Naive thymus-derived CD4-positive, alpha-beta T cell (primary cell): ENCODE measurements at regions not wholly inside any gene's neighbourhood (a gene's known extent, or its start where the extent isn't known, plus 50 kb on each side); places are given as distances from the start of the nearest gene placed in this dataset.

ENCODE experiments used
- ATAC-seq: fragments of 150-1000 bp; cut with Tn5 transposase; 2 replicates; pipeline ENCODE4 v1.10.0; 2021; ENCODE audit warnings: mild to moderate bottlenecking, moderate library complexity
- CTCF ChIA-PET: fragments of 350-600 bp; sonication (Branson Sonifier 250); formaldehyde crosslinking; loops from one replicate; lab custom pipeline; 2021; ENCODE audit warnings: antibody characterized with exemption; lab: Charles Lee
- POLR2A ChIA-PET: fragments of 350-600 bp; sonication (Branson Sonifier 250); formaldehyde crosslinking; loops from one replicate; lab custom pipeline; 2021; ENCODE audit warnings: antibody characterized with exemption, inconsistent platforms; lab: Charles Lee
- DNase-seq, 9 donors: peaks; one replicate each; pipeline versions ENCODE4 v3.0.0 to v3.0.0-alpha.2; 2020 to 2022; ENCODE audit warnings: mixed read lengths in 1 of 9
- H3K27ac ChIP-seq: one replicate; pipeline ENCODE4 v1.7.0; 2013; ENCODE audit warnings: mild to moderate bottlenecking, low read depth, low read length, moderate library complexity
- H3K27me3 ChIP-seq, 2 donors: one replicate each; pipeline ENCODE4 v1.7.0; 2013; ENCODE audit warnings: low read length in 2 of 2, mild to moderate bottlenecking in 2 of 2, moderate library complexity in 2 of 2; ENCODE audit not compliant: control insufficient read depth in 2 of 2, insufficient read depth in 2 of 2
- H3K36me3 ChIP-seq, 3 experiments: 1 replicate in 2 of 3; 2 replicates in 1 of 3; pipeline ENCODE4 v1.7.0; 2013; ENCODE audit warnings: low read length in 3 of 3, mild to moderate bottlenecking in 3 of 3, moderate library complexity in 1 of 3; ENCODE audit not compliant: insufficient read depth in 3 of 3, control insufficient read depth in 2 of 3
- H3K4me1 ChIP-seq, 2 donors: one replicate each; pipeline ENCODE4 v1.7.0; 2013; ENCODE audit warnings: low read length in 2 of 2, mild to moderate bottlenecking in 2 of 2, moderate library complexity in 1 of 2; ENCODE audit not compliant: control insufficient read depth in 2 of 2, insufficient read depth in 2 of 2
- H3K4me3 ChIP-seq: 2 replicates; pipeline ENCODE4 v1.7.0; 2013; ENCODE audit warnings: mild to moderate bottlenecking, low read length
- H3K9me3 ChIP-seq, 3 experiments: 1 replicate in 2 of 3; 2 replicates in 1 of 3; pipeline ENCODE4 v1.7.0; 2013; ENCODE audit warnings: low read length in 3 of 3; ENCODE audit not compliant: control insufficient read depth in 2 of 3
- H3K27ac Mint-ChIP-seq, 9 donors: one replicate each; pipeline ENCODE4 v1.8.0; 2020 to 2022; ENCODE audit warnings: mixed read lengths in 9 of 9, mild to moderate bottlenecking in 8 of 9, moderate library complexity in 5 of 9, inconsistent platforms in 2 of 9
- H3K27me3 Mint-ChIP-seq, 5 donors: one replicate each; pipeline ENCODE4 v1.8.0; 2021 to 2022; ENCODE audit warnings: mixed read lengths in 5 of 5, mild to moderate bottlenecking in 1 of 5
- H3K36me3 Mint-ChIP-seq, 5 donors: one replicate each; pipeline ENCODE4 v1.8.0; 2020 to 2022; ENCODE audit warnings: mixed read lengths in 5 of 5, mild to moderate bottlenecking in 3 of 5, inconsistent platforms in 1 of 5
- H3K4me1 Mint-ChIP-seq, 7 donors: one replicate each; pipeline ENCODE4 v1.8.0; 2020 to 2022; ENCODE audit warnings: mixed read lengths in 7 of 7, mild to moderate bottlenecking in 3 of 7, inconsistent platforms in 1 of 7
- H3K4me3 Mint-ChIP-seq, 10 donors: one replicate each; pipeline ENCODE4 v1.8.0; 2020 to 2022; ENCODE audit warnings: mild to moderate bottlenecking in 10 of 10, mixed read lengths in 10 of 10, moderate library complexity in 6 of 10, inconsistent platforms in 2 of 10
- H3K9me3 Mint-ChIP-seq, 11 donors: one replicate each; pipeline ENCODE4 v1.8.0; 2020 to 2022; ENCODE audit warnings: mixed read lengths in 11 of 11, mild to moderate bottlenecking in 4 of 11, inconsistent platforms in 1 of 11, moderate library complexity in 1 of 11
- intact Hi-C, 2 donors: fragments of 100-400 bp; cut with micrococcal nuclease; formaldehyde crosslinking; loops; one replicate each; pipeline ENCODE4 v1.15.1; 2023

DNA sequence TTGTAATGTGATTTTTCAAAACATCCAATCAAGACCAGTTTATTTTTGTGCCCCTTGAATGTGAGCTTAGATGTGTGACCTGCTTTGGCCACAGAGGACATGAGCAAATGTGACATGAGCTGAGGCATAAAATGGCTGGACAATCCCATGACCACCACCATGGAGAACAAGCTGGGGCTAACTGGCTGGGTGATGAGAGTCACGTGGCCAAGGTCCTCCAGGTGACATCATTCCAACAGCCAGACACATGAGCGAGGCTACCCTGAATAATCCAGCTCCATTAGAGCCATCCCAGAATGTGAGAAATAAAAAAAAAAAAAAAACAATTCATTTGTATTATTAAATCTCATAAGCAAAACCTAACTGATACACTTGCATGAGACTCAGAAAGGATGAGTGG, 90.4 kb upstream of the LDB2 start:
- DNase-seq = no peak
- no peak overlapping the region for H3K27ac Mint-ChIP-seq
- H3K4me1 ChIP-seq = no peaks in the 10 kb centered on the region

DNA sequence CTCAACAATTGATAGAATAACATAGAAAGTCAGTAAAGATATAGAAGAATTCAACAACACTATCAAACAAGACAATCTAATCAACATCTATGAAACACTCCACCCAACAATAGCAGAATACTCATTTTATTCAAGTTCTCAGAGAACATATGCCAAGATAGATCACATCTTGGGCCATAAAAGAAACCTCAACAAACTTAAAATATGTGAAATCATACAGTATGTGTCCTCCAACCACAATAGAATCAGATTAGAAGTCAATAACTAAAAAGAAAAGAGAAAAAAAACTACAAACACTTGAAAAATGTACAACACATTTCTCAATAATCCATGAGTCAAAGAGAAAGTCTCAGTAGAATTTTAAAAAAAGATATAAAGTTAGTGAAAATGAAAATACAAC, 78.6 kb upstream of the LDB2 start:
- intact Hi-C loops = no loop called here
- Histone ChIP-seq H3K4me3 (no peak overlapping the region), H3K27ac (no peak overlapping the region), H3K4me1 (no peaks in the 10 kb centered on the region), H3K27me3 (peaks cover 0 to 3% of the 10 kb centered on the region in 2 donors), H3K9me3 (no peaks in the 10 kb centered on the region), H3K36me3 (no peaks in the 10 kb centered on the region)
- Mint-ChIP-seq H3K27me3 (peaks cover 0 to 25% (median 18%) of the 10 kb centered on the region in 5 donors), H3K36me3 (no peaks in the 10 kb centered on the region), H3K4me3 (no peak overlapping the region), H3K9me3 (peaks cover 0 to 2% (median 0%) of the 10 kb centered on the region in 11 donors), H3K4me1 (peaks cover 0 to 2% (median 0%) of the 10 kb centered on the region in 7 donors), H3K27ac (no peak overlapping the region)
- DNase-seq (no peak), ATAC-seq (no peak)
- ChIA-PET CTCF (no interaction called here), POLR2A (no interaction called here)

More for the DNA sequence above, 90.4 kb upstream of the LDB2 start:
- H3K27ac ChIP-seq = no peak overlapping the region
- no peak overlapping the region for H3K4me3 Mint-ChIP-seq
- CTCF ChIA-PET = no interaction called here
- H3K9me3 ChIP-seq = no peaks in the 10 kb centered on the region
- H3K4me1 Mint-ChIP-seq = no peaks in the 10 kb centered on the region
- H3K9me3 Mint-ChIP-seq = peaks cover 0 to 6% (median 0%) of the 10 kb centered on the region in 11 donors
- H3K27me3 ChIP-seq = no peaks in the 10 kb centered on the region
- no peaks in the 10 kb centered on the region for H3K36me3 Mint-ChIP-seq
- peaks cover 0 to 5% (median 4%) of the 10 kb centered on the region in 5 donors for H3K27me3 Mint-ChIP-seq
- no peak overlapping the region for H3K4me3 ChIP-seq
- H3K36me3 ChIP-seq = no peaks in the 10 kb centered on the region
- POLR2A ChIA-PET = no interaction called here
- no peak for ATAC-seq
- intact Hi-C loops = no loop called here

DNA sequence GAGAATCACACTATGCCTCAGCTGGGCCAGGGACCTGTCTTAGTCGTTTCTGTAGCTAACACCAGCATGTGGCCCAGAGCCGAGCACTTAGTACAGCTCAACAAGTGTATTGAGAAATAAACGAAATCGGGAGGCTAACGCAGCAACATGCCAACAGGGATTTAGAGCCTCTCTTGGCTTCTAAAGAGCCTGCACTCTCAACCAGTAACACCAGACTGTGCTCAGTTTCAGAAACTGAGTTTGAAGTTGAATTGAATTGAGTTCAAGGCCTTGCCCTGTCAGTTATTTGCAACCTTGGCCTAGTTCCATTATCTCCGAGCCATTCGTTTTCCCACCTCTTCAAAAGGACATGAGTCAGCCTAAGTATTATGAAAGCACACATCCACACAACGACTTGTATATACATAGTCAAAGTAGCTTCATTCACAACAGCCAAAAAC, 71.3 kb upstream of the LDB2 start:
- no peak overlapping the region for H3K4me3 ChIP-seq
- POLR2A ChIA-PET = no interaction called here
- ATAC-seq = no peak
- no peaks in the 10 kb centered on the region for H3K36me3 Mint-ChIP-seq
- H3K27me3 Mint-ChIP-seq = peaks cover 0 to 17% (median 12%) of the 10 kb centered on the region in 5 donors
- H3K27me3 ChIP-seq = peaks cover 0 to 3% of the 10 kb centered on the region in 2 donors
- intact Hi-C loops = no loop called here
- no peaks in the 10 kb centered on the region for H3K36me3 ChIP-seq
- DNase-seq = no peak
- H3K4me3 Mint-ChIP-seq = no peak overlapping the region
- H3K27ac ChIP-seq = no peak overlapping the region
- CTCF ChIA-PET = no interaction called here
- no peaks in the 10 kb centered on the region for H3K4me1 Mint-ChIP-seq
- peaks cover 0 to 2% (median 0%) of the 10 kb centered on the region in 11 donors for H3K9me3 Mint-ChIP-seq
- H3K27ac Mint-ChIP-seq = no peak overlapping the region
- no peaks in the 10 kb centered on the region for H3K9me3 ChIP-seq
- no peaks in the 10 kb centered on the region for H3K4me1 ChIP-seq

DNA sequence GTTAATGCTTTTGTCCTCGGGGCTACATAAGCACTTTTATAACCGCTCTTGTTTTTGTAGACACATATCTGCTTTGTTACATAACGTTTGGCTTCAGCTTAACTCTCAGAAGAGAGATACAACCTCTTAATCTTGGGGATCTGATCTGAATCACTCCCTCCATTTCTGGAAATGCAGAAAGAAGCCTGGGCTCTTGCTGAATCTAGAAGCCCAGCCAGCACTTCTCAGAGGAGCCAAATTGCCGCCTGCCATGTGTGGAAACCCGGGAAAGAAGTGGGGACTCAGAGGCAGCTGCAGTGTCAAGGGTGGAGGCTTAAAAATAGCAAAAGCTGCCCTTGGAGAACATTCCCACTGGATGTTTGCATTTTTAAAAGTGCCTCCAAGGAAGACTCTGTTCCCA, 69.3 kb upstream of the LDB2 start:
- Mint-ChIP-seq H3K27ac (no peak overlapping the region), H3K36me3 (no peaks in the 10 kb centered on the region), H3K4me3 (no peak overlapping the region), H3K9me3 (peaks cover 0 to 4% (median 0%) of the 10 kb centered on the region in 11 donors), H3K27me3 (peaks cover 0 to 11% (median 5%) of the 10 kb centered on the region in 5 donors), H3K4me1 (no peaks in the 10 kb centered on the region)
- H3K4me3 ChIP-seq = no peak overlapping the region
- no peak overlapping the region for H3K27ac ChIP-seq
- intact Hi-C loops = no loop called here
- peaks cover 0 to 3% of the 10 kb centered on the region in 2 donors for H3K27me3 ChIP-seq
- CTCF ChIA-PET = no interaction called here
- DNase-seq (no peak), ATAC-seq (no peak)
- no peaks in the 10 kb centered on the region for H3K4me1 ChIP-seq
- no peaks in the 10 kb centered on the region for H3K9me3 ChIP-seq
- H3K36me3 ChIP-seq = no peaks in the 10 kb centered on the region
- POLR2A ChIA-PET = no interaction called here

DNA sequence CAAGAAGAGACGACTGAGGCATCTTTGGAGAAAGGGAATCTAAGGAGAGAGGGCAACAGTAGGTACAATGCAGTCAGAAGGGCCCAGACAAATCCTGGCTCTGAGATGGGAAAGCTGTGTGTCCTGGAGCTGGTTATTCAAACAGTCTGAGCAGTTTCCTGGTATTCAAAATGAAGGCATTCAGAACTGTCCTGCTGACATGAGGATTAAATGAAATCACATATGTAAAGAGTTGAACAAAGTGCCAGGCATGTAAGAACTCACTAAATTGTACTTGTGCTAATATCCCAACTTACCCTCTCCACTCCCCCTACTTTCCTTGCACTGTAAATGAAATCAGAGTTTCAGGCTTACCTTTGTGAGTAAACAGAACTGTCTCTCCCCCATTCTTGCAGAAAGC, 60.9 kb upstream of the LDB2 start:
- H3K27ac Mint-ChIP-seq = no peak overlapping the region
- no peak for DNase-seq
- H3K36me3 Mint-ChIP-seq = peaks cover 0 to 5% (median 0%) of the 10 kb centered on the region in 5 donors
- ATAC-seq = no peak
- Histone ChIP-seq H3K27ac (no peak overlapping the region), H3K36me3 (no peaks in the 10 kb centered on the region), H3K4me1 (no peaks in the 10 kb centered on the region), H3K9me3 (no peaks in the 10 kb centered on the region), H3K4me3 (no peak overlapping the region), H3K27me3 (no peaks in the 10 kb centered on the region)
- peaks cover 0 to 19% (median 9%) of the 10 kb centered on the region in 11 donors for H3K9me3 Mint-ChIP-seq
- intact Hi-C loops = no loop called here
- ChIA-PET CTCF (no interaction called here), POLR2A (no interaction called here)
- no peak overlapping the region for H3K4me3 Mint-ChIP-seq
- peaks cover 0 to 1% (median 0%) of the 10 kb centered on the region in 7 donors for H3K4me1 Mint-ChIP-seq
- H3K27me3 Mint-ChIP-seq = peaks cover 0 to 26% (median 7%) of the 10 kb centered on the region in 5 donors

DNA sequence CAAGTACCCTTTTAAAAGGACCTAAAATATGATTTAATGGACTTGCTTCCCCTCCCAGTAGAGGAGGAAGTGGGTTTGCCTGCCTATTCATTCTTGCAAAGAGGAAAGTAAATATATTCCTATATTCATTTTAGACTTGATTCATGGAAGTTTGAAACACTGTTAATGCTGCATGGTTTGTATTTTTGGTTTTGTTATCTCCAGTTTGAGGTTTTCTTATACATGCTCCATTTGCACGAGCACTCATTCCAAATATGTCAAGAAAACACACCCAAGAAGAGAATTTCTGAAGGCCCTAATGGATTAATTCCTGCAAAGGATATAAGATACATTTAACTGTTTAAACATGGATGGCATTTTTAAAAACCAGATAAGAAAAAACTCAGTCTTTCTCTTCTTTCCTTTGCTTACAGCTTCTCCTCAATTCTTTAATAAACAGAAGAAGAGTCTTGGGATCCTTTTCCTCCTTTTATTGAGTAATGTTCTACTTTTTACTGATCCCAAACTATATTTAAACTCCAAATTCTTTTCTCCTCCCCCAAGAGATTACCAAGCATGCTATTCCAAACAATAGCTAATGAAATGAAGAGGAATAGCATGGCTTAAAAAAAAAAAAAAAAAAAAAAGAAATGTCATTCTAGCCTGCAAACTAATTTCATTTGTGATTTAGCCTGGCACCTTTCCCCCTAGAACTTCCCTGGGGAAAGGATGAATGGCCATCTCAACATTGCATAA, 54.6 kb upstream of the LDB2 start:
- peaks cover 0 to 8% (median 0%) of the 10 kb centered on the region in 7 donors for H3K4me1 Mint-ChIP-seq
- no peaks in the 10 kb centered on the region for H3K27me3 ChIP-seq
- H3K9me3 ChIP-seq = peaks cover 0 to 4% (median 0%) of the 10 kb centered on the region in 3 experiments
- no peak overlapping the region for H3K27ac Mint-ChIP-seq
- H3K4me1 ChIP-seq = no peaks in the 10 kb centered on the region
- peaks cover 0 to 5% (median 0%) of the 10 kb centered on the region in 5 donors for H3K36me3 Mint-ChIP-seq
- peaks cover 0 to 15% (median 6%) of the 10 kb centered on the region in 11 donors for H3K9me3 Mint-ChIP-seq
- ChIA-PET CTCF (no interaction called here), POLR2A (no interaction called here)
- H3K4me3 ChIP-seq = no peak overlapping the region
- H3K36me3 ChIP-seq = no peaks in the 10 kb centered on the region
- DNase-seq (no peak), ATAC-seq (no peak)
- H3K4me3 Mint-ChIP-seq = no peak overlapping the region
- peaks cover 7 to 38% (median 10%) of the 10 kb centered on the region in 5 donors for H3K27me3 Mint-ChIP-seq
- no peak overlapping the region for H3K27ac ChIP-seq
- intact Hi-C loops = no loop called here

DNA sequence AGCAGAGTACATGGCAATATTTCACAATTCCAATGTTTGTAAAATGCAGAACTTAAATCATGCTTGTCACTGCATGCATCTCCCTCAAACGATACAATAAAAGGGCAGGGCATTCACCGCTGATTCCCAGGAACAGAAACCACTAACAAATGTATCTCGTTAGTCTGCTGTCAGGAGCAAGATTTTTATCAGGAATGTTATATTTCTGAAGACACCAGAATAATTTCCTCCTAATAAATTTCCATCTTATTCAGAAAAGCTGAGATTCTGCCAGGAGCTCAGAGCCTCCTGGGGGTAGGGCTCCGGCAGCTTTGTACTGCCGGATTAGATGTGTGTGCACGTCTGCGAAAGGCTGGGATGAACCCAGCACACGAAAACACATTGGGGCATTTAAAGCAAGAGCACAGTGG, 54.0 kb upstream of the LDB2 start:
- Mint-ChIP-seq H3K4me1 (peaks cover 0 to 8% (median 0%) of the 10 kb centered on the region in 7 donors), H3K36me3 (peaks cover 0 to 5% (median 0%) of the 10 kb centered on the region in 5 donors), H3K4me3 (no peak overlapping the region), H3K27me3 (peaks cover 7 to 37% (median 10%) of the 10 kb centered on the region in 5 donors), H3K9me3 (peaks cover 0 to 15% (median 6%) of the 10 kb centered on the region in 11 donors), H3K27ac (no peak overlapping the region)
- ChIA-PET CTCF (no interaction called here), POLR2A (no interaction called here)
- DNase-seq = no peak
- Histone ChIP-seq H3K36me3 (no peaks in the 10 kb centered on the region), H3K4me3 (no peak overlapping the region), H3K4me1 (no peaks in the 10 kb centered on the region), H3K27me3 (no peaks in the 10 kb centered on the region), H3K9me3 (peaks cover 0 to 4% (median 0%) of the 10 kb centered on the region in 3 experiments), H3K27ac (no peak overlapping the region)
- no peak for ATAC-seq
- intact Hi-C loops = no loop called here
